ENCODE measurements at regions not wholly inside any gene's neighbourhood (a gene's known extent, or its start where the extent isn't known, plus 50 kb on each side); places are given as distances from the start of the nearest gene placed in this dataset.
"Not testable (repeated sequence)": the region's sequence is repeated elsewhere in the genome, so short reads cannot be mapped to it uniquely, and the experiment has no call there.

- TF ChIP-seq CTCF, POLR2A (IDR thresholded peaks at IDR 0.05): not testable (repeated sequence)
Measured at GRCh38 chr21:6123224-6123623, 4398.2 kb upstream of the TPTE start.

Data from body of pancreas (tissue), 4 donors.